ENCODE measurements at regions not wholly inside any gene's neighbourhood (a gene's known extent, or its start where the extent isn't known, plus 50 kb on each side); places are given as distances from the start of the nearest gene placed in this dataset.

GRCh38 chr4:149296503-149296902 lies 519.1 kb downstream of the IQCM start:
- no peaks in the 10 kb centered on the region for H3K36me3 Mint-ChIP-seq (ENCODE audit: insufficient read depth)
- H3K27me3 Mint-ChIP-seq (ENCODE audit: low read depth): no peaks in the 10 kb centered on the region
- DNase-seq (no peak), ATAC-seq (no peak)
- H3K4me1 Mint-ChIP-seq (ENCODE audit: low read depth): no peaks in the 10 kb centered on the region
- H3K9me3 Mint-ChIP-seq: no peaks in the 10 kb centered on the region
- no peak overlapping the region for H3K4me3 Mint-ChIP-seq

- Mint-ChIP-seq H3K36me3 (ENCODE audit: insufficient read depth) (no peaks in the 10 kb centered on the region), H3K9me3 (no peaks in the 10 kb centered on the region), H3K4me1 (ENCODE audit: low read depth) (no peaks in the 10 kb centered on the region)
These were observed 519.6 kb downstream of the IQCM start for GRCh38 chr4:149296084-149296483.

GRCh38 chr4:149294601-149295000 lies 521.0 kb downstream of the IQCM start:
- Mint-ChIP-seq H3K4me3 (no peak overlapping the region), H3K36me3 (ENCODE audit: insufficient read depth) (no peaks in the 10 kb centered on the region), H3K27me3 (ENCODE audit: low read depth) (no peaks in the 10 kb centered on the region), H3K9me3 (no peaks in the 10 kb centered on the region), H3K4me1 (ENCODE audit: low read depth) (no peaks in the 10 kb centered on the region)
- DNase-seq (no peak), ATAC-seq (no peak)

More at GRCh38 chr4:149296084-149296483, 519.6 kb downstream of the IQCM start:
- ATAC-seq (no peak), DNase-seq (no peak)
- no peak overlapping the region for H3K4me3 Mint-ChIP-seq
- no peaks in the 10 kb centered on the region for H3K27me3 Mint-ChIP-seq (ENCODE audit: low read depth)

DNA sequence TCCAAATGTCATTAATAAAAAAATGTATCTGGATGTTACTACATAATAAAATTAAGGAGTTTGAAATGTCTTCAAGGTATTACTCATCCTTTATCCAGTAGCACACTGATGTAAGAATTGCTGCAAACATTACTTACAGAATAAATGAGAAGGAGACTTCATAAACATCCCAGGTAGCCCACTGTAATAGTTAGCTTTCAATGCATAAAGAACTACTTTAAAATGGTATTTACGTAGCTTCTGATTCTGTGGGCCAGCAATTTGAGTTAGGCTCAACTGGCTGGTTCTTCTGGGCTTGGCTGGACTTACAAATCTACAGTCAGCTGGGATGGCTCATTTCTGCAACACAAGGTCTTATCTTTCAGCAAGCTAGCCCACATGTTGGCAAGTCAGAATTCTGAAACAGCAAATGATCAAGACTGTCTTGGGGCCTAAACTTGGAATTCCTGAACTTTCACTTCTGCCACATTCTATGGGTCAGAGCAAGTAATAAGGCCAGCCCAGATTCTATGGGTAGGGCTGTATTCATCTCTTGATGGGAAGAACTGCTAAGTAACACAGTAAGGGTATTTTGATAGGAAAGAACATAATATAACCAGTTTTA lies 522.5 kb downstream of the IQCM start:
- Mint-ChIP-seq H3K4me3 (no peak overlapping the region), H3K36me3 (ENCODE audit: insufficient read depth) (no peaks in the 10 kb centered on the region), H3K4me1 (ENCODE audit: low read depth) (no peaks in the 10 kb centered on the region), H3K9me3 (no peaks in the 10 kb centered on the region), H3K27me3 (ENCODE audit: low read depth) (no peaks in the 10 kb centered on the region)
- DNase-seq (no peak), ATAC-seq (no peak)

- Mint-ChIP-seq H3K9me3 (no peaks in the 10 kb centered on the region), H3K27me3 (ENCODE audit: low read depth) (no peaks in the 10 kb centered on the region), H3K4me1 (ENCODE audit: low read depth) (no peaks in the 10 kb centered on the region), H3K36me3 (ENCODE audit: insufficient read depth) (no peaks in the 10 kb centered on the region), H3K4me3 (no peak overlapping the region)
- ATAC-seq: no peak
- no peak for DNase-seq
These were observed 523.1 kb downstream of the IQCM start for GRCh38 chr4:149292425-149293007.

GRCh38 chr4:149291463-149291862 lies 524.2 kb downstream of the IQCM start:
- Mint-ChIP-seq H3K9me3 (no peaks in the 10 kb centered on the region), H3K4me3 (no peak overlapping the region), H3K36me3 (ENCODE audit: insufficient read depth) (no peaks in the 10 kb centered on the region), H3K27me3 (ENCODE audit: low read depth) (no peaks in the 10 kb centered on the region), H3K4me1 (ENCODE audit: low read depth) (no peaks in the 10 kb centered on the region)
- ATAC-seq (no peak), DNase-seq (no peak)

DNA sequence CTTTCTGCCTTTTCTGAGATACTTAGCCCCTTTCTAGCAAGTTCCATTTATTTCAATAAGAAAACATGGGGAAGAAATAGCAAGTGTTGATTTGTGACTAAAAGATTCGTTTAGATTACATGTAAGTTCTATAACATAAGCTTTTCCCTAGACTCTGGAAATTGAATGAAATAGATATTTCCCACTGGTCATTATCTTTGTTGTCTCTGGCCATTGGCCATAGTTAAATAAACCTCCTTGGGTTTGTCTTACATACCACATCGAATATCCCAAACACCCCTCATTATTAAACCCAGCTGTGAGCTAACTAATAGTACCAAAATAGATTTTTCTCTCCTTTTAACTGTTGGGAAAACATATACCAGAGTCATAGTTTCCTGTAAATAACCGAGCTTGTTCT lies 534.8 kb downstream of the IQCM start:
- Mint-ChIP-seq H3K4me1 (ENCODE audit: low read depth) (no peaks in the 10 kb centered on the region), H3K9me3 (no peaks in the 10 kb centered on the region), H3K4me3 (no peak overlapping the region), H3K36me3 (ENCODE audit: insufficient read depth) (no peaks in the 10 kb centered on the region), H3K27me3 (ENCODE audit: low read depth) (no peaks in the 10 kb centered on the region)
- ATAC-seq (no peak), DNase-seq (no peak)

DNA sequence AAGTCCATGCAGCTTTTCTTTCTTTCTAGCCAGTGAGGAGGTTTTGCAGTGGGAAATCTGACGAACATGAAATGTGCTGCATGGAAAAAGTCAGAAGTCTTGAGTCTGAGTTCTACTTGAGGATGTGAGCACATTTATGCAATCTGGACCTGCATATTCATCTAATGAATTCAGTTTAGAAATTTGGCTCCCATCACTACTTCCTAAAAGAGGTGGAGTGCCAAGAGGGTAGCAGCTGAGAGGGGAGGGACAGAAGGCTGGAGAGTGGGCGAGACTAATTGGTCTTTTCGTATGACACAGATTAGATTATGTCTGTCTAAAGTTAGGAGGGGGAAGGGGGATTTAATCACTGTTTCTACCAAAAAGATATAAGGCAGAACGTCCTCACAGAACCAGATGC lies 535.9 kb downstream of the IQCM start:
- H3K27me3 Mint-ChIP-seq (ENCODE audit: low read depth): no peaks in the 10 kb centered on the region
- DNase-seq: no peak
- no peaks in the 10 kb centered on the region for H3K4me1 Mint-ChIP-seq (ENCODE audit: low read depth)
- H3K4me3 Mint-ChIP-seq: no peak overlapping the region
- no peak for ATAC-seq
- no peaks in the 10 kb centered on the region for H3K36me3 Mint-ChIP-seq (ENCODE audit: insufficient read depth)
- no peaks in the 10 kb centered on the region for H3K9me3 Mint-ChIP-seq

DNA sequence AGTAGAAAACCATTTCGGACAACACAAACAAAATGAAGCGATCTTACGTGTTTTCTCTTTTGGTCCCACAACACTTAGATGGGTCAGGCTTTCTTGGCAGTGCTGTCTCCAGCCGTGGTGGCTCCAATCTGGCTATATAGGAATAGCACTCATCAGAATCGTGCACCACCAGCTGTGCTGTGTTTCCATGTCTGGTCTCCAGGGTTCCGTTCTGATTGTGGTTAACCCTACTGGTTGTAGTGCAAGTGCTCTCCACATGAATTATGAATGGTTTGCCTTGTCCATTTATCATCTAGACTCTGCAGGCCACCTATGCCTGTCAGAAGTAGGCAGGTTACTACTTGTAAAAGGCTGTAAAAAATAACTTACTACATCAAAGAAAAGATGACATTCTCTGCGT lies 536.3 kb downstream of the IQCM start:
- H3K36me3 Mint-ChIP-seq (ENCODE audit: insufficient read depth): no peaks in the 10 kb centered on the region
- H3K4me1 Mint-ChIP-seq (ENCODE audit: low read depth): no peaks in the 10 kb centered on the region
- H3K27me3 Mint-ChIP-seq (ENCODE audit: low read depth): no peaks in the 10 kb centered on the region
- DNase-seq: no peak
- H3K4me3 Mint-ChIP-seq: no peak overlapping the region
- no peaks in the 10 kb centered on the region for H3K9me3 Mint-ChIP-seq
- no peak for ATAC-seq

DNA sequence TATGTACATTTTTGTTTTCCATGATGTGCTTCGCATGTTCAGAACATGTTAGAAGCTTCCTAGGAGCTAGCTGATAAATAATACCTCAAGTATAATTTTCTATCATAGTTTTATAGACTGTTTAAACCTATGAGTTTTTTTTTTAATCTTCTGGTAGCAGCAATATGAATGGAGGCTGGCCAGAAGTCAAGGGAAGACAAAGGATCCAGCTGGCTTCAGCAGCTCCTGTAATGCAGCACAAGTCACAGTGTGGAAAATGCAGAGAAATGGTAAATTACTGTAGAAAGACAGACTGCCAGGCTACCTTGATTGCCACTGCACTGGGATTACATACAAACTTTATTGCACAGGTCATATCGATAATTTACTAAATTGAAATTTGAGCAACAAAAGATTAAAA lies 537.9 kb downstream of the IQCM start:
- Mint-ChIP-seq H3K36me3 (ENCODE audit: insufficient read depth) (no peaks in the 10 kb centered on the region), H3K27me3 (ENCODE audit: low read depth) (no peaks in the 10 kb centered on the region), H3K9me3 (no peaks in the 10 kb centered on the region), H3K4me3 (no peak overlapping the region), H3K4me1 (ENCODE audit: low read depth) (no peaks in the 10 kb centered on the region)
- ATAC-seq: no peak
- DNase-seq: no peak

DNA sequence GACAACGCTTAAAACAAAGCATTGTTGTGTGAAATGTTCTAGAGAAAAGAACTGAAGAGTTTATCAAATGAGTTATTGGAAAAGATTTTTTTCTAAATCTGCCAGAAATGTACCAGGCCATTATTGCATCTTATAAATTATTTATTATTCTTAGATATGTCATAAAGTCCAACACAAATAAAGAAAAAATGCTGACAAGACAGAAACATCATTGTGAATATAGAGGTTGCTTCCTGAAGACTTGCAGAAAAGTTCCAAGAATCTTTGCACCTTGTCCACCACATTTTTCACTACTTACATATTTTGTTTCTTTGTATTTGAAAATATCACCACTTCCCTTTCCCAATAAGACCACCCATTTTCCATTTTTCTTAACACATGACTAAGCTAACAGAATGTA lies 545.8 kb downstream of the IQCM start:
- Mint-ChIP-seq H3K4me3 (no peak overlapping the region), H3K9me3 (peaks cover 3% of the 10 kb centered on the region), H3K36me3 (ENCODE audit: insufficient read depth) (no peaks in the 10 kb centered on the region), H3K27me3 (ENCODE audit: low read depth) (no peaks in the 10 kb centered on the region), H3K4me1 (ENCODE audit: low read depth) (no peaks in the 10 kb centered on the region)
- DNase-seq (no peak), ATAC-seq (no peak)

- H3K4me3 Mint-ChIP-seq: no peak overlapping the region
- DNase-seq (no peak), ATAC-seq (no peak)
- no peaks in the 10 kb centered on the region for H3K27me3 Mint-ChIP-seq (ENCODE audit: low read depth)
- H3K9me3 Mint-ChIP-seq: peaks cover 4% of the 10 kb centered on the region
- H3K4me1 Mint-ChIP-seq (ENCODE audit: low read depth): no peaks in the 10 kb centered on the region
- H3K36me3 Mint-ChIP-seq (ENCODE audit: insufficient read depth): no peaks in the 10 kb centered on the region
These were observed 549.3 kb downstream of the IQCM start for GRCh38 chr4:149266301-149266700.

GRCh38 chr4:149265645-149266044 lies 550.0 kb downstream of the IQCM start:
- ATAC-seq (no peak), DNase-seq (no peak)
- H3K4me1 Mint-ChIP-seq (ENCODE audit: low read depth): no peaks in the 10 kb centered on the region
- H3K27me3 Mint-ChIP-seq (ENCODE audit: low read depth): no peaks in the 10 kb centered on the region
- no peaks in the 10 kb centered on the region for H3K36me3 Mint-ChIP-seq (ENCODE audit: insufficient read depth)
- peaks cover 4% of the 10 kb centered on the region for H3K9me3 Mint-ChIP-seq
- no peak overlapping the region for H3K4me3 Mint-ChIP-seq

DNA sequence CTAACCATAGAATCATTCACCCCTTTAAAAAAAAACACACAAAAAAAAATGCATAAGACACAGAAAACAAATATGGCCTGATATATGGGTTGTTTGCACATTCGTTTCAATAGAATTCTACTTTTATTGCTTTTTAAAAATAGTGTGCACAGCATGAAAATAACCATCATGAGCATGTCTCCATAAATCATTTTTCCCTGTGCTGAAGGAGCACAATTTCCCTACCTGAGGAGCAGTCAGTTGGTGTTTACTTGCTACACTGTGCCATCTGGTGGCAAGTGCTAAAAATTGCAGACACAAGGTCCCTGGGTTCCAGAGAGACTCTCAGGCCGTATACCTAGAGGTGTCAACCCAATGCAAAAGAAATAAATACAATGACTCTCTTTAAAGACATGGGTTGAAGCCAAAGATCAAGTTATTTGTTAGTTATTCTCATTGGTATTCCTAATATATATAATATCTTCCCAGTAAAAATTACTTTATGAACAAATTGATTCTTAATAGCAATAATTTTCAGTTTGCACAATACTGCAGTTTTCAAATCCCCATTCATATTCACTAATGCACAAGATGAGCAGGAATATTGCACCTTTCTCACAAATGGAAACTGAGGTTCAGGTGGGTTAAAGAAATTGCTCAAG lies 551.4 kb downstream of the IQCM start:
- no peaks in the 10 kb centered on the region for H3K27me3 Mint-ChIP-seq (ENCODE audit: low read depth)
- no peak for ATAC-seq
- H3K9me3 Mint-ChIP-seq: peaks cover 4% of the 10 kb centered on the region
- H3K4me3 Mint-ChIP-seq: no peak overlapping the region
- no peaks in the 10 kb centered on the region for H3K4me1 Mint-ChIP-seq (ENCODE audit: low read depth)
- no peaks in the 10 kb centered on the region for H3K36me3 Mint-ChIP-seq (ENCODE audit: insufficient read depth)
- DNase-seq: no peak

GRCh38 chr4:149248191-149248764 lies 567.4 kb downstream of the IQCM start:
- no peak overlapping the region for H3K4me3 Mint-ChIP-seq
- ATAC-seq: no peak
- DNase-seq: no peak
- H3K36me3 Mint-ChIP-seq (ENCODE audit: insufficient read depth): no peaks in the 10 kb centered on the region
- no peaks in the 10 kb centered on the region for H3K4me1 Mint-ChIP-seq (ENCODE audit: low read depth)
- H3K27me3 Mint-ChIP-seq (ENCODE audit: low read depth): no peaks in the 10 kb centered on the region
- H3K9me3 Mint-ChIP-seq: no peaks in the 10 kb centered on the region
